ENCODE measurements at regions not wholly inside any gene's neighbourhood (a gene's known extent, or its start where the extent isn't known, plus 50 kb on each side); places are given as distances from the start of the nearest gene placed in this dataset.
"Not testable (repeated sequence)": the region's sequence is repeated elsewhere in the genome, so short reads cannot be mapped to it uniquely, and the experiment has no call there.

DNA sequence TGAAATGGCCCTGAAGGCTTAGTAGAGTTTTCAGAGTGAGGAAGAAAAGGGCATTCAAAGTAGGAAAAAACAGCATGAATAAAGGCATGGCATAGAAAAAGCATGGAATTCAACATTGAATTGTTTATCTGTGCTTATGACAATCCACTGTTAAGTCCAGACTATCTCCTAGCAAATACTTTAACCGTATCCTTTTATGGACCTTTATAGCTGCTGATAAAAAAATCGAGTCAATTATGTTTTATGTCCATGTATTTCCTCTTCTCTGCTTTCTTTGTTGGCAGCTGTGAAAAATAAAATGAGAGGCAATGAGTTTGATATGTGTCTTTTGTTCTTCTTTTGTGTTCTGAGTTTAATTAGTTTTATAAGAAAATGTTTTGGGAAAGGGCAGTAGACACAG lies 70.4 kb downstream of the TDRD15 start:
- DNase-seq (ENCODE audit: low read depth): no peak
- TF ChIP-seq, protein P1, sequence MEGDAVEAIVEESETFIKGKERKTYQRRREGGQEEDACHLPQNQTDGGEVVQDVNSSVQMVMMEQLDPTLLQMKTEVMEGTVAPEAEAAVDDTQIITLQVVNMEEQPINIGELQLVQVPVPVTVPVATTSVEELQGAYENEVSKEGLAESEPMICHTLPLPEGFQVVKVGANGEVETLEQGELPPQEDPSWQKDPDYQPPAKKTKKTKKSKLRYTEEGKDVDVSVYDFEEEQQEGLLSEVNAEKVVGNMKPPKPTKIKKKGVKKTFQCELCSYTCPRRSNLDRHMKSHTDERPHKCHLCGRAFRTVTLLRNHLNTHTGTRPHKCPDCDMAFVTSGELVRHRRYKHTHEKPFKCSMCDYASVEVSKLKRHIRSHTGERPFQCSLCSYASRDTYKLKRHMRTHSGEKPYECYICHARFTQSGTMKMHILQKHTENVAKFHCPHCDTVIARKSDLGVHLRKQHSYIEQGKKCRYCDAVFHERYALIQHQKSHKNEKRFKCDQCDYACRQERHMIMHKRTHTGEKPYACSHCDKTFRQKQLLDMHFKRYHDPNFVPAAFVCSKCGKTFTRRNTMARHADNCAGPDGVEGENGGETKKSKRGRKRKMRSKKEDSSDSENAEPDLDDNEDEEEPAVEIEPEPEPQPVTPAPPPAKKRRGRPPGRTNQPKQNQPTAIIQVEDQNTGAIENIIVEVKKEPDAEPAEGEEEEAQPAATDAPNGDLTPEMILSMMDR (conservative IDR thresholded peaks at IDR 0.05; ENCODE audit: low read length): no peak
- H3K4me3 ChIP-seq (ENCODE audit: low read length): no peak overlapping the region

DNA sequence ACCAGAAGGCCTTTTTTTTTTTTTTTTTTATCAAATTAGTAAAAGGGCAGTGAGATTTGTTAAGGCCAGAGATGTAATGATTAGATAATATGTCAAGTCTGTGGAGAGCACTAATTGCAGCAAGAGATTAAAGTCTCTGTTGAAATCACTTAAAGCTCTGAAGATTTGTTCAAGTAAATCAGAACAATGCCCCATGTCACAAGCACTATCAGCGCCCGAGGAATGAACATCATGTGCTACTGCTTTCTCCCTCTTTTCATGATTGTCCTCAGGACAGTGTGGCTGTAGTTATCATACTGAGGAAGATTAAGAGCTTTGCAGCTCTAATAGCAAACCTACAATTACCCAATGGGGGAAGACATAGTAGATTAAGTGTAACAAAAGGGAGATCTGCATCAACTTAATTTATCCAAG lies 71.1 kb downstream of the TDRD15 start:
- no peak overlapping the region for H3K4me3 ChIP-seq (ENCODE audit: low read length)
- DNase-seq (ENCODE audit: low read depth): no peak
- TF ChIP-seq, protein P1 (conservative IDR thresholded peaks at IDR 0.05; ENCODE audit: low read length): no peak

DNA sequence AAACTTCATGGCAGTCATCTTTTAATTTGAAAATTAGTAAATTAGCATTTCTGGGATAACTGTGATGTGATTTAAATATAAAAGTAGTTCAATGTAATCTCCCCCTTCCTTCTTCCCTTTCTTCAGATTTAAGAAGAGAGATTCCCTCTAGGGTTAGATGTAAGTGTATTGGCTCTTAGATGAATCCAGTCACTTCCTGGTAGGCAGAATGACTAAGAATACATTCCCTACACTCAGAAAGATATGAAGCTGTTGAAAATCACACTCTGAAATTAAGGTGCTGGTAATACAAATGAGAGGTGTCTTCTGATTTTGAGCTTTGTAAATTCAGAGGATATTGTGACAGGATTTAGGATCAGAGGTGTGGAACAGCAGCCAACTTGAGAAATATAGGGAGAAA lies 71.6 kb downstream of the TDRD15 start:
- TF ChIP-seq, protein P1 (conservative IDR thresholded peaks at IDR 0.05; ENCODE audit: low read length): no peak
- no peak overlapping the region for H3K4me3 ChIP-seq (ENCODE audit: low read length)
- DNase-seq (ENCODE audit: low read depth): no peak

DNA sequence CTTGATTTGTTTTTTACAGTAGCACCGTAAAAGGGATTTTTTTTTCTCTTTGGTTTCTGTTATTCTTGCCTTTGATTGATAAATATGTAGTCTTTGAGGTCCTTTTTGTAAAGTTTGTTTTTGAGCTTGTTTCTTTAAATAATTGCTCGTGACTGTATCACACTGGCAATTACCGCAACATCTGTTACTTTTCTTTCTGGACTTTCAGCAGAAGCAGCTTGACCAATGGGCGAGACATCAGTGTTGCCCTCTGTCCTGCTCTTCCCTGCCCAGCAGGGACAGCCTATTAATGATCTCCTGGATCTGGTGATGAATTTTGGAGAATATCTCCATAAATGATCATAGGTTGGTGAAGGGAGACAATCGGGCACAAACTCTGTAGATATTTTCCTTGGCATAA lies 74.9 kb downstream of the TDRD15 start:
- TF ChIP-seq, protein P1 (conservative IDR thresholded peaks at IDR 0.05; ENCODE audit: low read length): no peak
- DNase-seq (ENCODE audit: low read depth): no peak
- H3K4me3 ChIP-seq (ENCODE audit: low read length): no peak overlapping the region

DNA sequence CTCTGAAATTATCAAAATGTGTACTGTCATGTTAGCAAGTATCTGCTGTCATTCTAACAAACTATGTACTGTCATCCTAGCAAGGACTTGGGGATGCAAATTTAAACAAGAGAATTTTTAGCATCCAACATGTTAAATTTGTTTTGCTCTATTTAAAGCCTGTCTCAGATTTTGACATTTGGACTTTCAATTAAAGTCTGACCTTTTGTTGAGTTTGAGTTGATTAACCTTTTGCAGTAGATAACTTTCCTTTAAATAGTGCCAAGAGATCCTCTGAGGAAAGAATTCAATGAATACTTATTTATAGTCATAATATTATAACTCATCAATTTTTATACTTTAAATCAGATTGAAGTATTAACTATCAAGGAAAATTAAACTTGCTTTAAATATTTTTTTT lies 80.2 kb downstream of the TDRD15 start:
- TF ChIP-seq, protein P1 (conservative IDR thresholded peaks at IDR 0.05; ENCODE audit: low read length): no peak
- no peak overlapping the region for H3K4me3 ChIP-seq (ENCODE audit: low read length)

DNA sequence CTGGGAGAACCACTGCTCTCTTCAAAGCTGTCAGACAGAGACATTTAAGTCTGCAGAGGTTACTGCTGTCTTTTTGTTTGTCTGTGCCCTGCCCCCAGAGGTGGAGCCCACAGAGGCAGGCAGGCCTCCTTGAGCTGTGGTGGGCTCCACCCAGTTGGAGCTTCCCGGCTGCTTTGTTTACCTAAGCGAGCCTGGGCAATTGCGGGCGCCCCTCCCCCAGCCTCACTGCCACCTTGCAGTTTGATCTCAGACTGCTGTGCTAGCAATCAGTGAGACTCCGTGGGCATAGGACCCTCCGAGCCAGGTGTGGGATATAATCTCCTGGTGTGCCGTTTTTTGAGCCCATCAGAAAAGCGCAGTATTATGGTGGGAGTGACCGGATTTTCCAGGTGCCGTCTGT lies 90.3 kb downstream of the TDRD15 start:
- H3K4me3 ChIP-seq (ENCODE audit: low read length); DNase-seq (ENCODE audit: low read depth): not testable (repeated sequence)

More for the DNA sequence above, 80.2 kb downstream of the TDRD15 start:
- DNase-seq (ENCODE audit: low read depth): no peak

DNA sequence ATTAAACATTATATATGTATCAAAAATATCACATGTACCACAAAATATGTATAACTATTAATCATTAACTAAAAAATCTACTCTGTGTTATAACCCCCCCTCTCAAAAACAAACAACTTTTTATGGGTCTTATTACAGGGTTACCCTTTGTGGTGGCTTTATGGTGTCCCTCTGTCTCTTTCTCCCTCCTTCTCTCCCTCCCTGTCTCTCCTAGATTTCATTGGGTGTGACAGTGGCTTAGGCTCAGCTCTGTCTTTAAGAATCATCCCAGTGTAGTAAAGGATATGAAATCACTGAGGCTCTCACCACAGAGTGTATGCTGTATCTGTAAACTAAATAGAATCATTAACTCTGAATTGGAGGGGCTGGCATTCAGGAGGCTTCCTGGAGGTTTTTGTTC lies 93.7 kb downstream of the TDRD15 start:
- DNase-seq (ENCODE audit: low read depth): no peak
- TF ChIP-seq, protein P1 (conservative IDR thresholded peaks at IDR 0.05; ENCODE audit: low read length): no peak
- no peak overlapping the region for H3K4me3 ChIP-seq (ENCODE audit: low read length)

DNA sequence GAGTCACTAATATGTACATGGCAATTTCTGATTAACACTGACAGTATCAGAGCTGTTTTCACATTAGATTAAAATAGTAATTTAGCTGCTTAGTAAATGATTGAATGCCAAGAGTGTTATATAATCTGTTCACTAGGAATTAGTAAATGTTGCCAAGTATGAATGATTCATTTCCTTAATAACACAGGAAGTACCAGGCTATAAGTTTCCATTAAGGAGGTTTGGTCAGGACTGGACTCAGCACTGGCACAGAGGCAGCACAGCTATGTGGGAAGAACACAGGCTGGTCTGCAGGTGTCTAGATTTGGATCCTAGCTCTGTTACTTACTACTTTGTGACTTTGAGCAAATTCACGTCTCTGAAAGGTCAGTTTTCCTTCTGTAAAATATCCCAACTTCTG lies 97.2 kb downstream of the TDRD15 start:
- no peak overlapping the region for H3K4me3 ChIP-seq (ENCODE audit: low read length)
- TF ChIP-seq, protein P1 (conservative IDR thresholded peaks at IDR 0.05; ENCODE audit: low read length): no peak
- DNase-seq (ENCODE audit: low read depth): no peak

Data from AG10803 (cell line).